GM12874 (cell line): ENCODE measurements at regions not wholly inside any gene's neighbourhood (a gene's known extent, or its start where the extent isn't known, plus 50 kb on each side); places are given as distances from the start of the nearest gene placed in this dataset.

Experiments used
- TF ChIP-seq, protein P1 (sequence below): IDR thresholded peaks from 2 replicates; pipeline ENCODE4 v1.5.1; 2011; ENCODE audit warnings: low read depth, mild to moderate bottlenecking, control low read depth, low read length, moderate library complexity; ENCODE audit not compliant: insufficient read depth

DNA sequence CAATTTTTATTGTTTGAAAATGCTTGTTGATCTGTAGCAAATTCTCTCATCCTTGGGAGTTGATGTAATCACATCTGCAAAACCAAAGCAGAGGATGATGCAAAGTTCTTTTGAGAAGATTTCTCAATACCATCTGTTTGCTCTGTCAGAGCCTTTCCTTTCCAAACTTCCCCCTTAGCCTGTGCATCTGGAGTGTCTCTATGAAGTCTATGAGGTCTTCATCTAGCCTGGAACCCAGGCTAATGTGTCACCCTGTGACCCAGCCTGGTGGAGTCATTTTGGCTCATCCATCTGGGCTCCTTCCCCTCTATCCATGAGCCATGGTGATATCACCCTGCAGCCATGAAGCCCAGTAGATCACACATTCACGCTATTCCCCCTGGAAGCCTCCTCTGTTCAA lies 123.2 kb upstream of the SLC7A14 start:
- TF ChIP-seq, protein P1, sequence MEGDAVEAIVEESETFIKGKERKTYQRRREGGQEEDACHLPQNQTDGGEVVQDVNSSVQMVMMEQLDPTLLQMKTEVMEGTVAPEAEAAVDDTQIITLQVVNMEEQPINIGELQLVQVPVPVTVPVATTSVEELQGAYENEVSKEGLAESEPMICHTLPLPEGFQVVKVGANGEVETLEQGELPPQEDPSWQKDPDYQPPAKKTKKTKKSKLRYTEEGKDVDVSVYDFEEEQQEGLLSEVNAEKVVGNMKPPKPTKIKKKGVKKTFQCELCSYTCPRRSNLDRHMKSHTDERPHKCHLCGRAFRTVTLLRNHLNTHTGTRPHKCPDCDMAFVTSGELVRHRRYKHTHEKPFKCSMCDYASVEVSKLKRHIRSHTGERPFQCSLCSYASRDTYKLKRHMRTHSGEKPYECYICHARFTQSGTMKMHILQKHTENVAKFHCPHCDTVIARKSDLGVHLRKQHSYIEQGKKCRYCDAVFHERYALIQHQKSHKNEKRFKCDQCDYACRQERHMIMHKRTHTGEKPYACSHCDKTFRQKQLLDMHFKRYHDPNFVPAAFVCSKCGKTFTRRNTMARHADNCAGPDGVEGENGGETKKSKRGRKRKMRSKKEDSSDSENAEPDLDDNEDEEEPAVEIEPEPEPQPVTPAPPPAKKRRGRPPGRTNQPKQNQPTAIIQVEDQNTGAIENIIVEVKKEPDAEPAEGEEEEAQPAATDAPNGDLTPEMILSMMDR: no peak

DNA sequence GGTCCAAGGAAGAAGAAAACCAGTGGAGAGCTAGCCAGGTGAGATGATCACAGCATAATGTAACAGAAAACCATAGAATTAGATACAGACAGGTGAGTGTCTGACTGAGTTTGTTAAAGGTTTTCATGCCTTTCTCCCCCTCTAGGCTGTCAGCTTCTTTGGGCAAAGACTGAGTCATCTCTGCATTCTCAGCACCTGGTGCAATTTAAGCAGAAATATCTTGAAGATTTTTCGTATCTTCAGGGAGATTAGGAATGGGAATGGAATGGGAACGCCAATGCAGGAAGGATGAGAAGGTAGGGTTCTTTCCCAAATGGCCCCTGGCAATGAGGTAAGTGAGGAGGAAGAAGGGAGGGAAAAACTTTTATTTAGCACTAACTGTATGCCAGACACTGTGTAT lies 122.0 kb upstream of the SLC7A14 start:
- TF ChIP-seq, protein P1: no peak

DNA sequence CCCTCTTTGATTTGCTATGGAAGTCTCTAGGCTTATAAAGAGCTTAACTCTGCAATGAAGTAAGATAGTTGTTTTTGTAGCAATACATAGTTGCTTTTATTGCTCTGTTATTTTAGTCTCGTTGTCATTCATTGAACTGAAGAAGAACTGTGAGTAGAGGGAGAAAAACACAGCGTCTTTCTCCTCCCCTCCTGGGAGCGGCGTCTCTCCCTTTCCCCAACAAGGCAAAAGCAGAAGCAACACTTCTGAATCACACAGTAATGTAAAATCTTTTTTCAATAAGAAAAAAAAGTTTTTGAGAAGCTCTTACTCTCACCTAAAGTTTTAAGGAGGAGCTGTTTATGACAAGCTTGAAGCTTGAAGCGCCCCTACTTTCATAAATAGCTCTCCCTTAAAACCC lies 119.3 kb upstream of the SLC7A14 start:
- TF ChIP-seq, protein P1: no peak

DNA sequence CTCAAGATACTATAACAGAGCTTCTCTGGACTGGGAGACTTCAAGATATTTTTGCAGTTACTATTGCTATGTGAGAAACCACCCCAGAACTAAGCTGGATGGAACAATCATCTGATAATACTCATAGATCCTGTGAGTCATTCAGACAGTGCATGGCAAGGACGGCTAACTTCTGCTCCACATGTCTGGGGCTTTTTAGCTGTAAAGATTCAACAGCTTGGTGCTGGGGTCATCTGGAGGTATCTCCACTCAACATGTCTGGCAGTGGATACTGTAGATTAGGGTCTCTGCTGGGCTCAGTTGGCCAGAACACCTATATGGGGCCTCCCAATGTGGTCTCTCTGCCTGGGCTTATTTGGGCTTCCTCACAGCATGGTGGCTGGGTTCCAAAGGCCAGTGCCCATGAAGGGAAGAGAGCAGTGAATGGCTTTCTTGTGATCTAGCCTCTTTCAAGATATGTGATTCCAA lies 117.3 kb upstream of the SLC7A14 start:
- TF ChIP-seq, protein P1: no peak

DNA sequence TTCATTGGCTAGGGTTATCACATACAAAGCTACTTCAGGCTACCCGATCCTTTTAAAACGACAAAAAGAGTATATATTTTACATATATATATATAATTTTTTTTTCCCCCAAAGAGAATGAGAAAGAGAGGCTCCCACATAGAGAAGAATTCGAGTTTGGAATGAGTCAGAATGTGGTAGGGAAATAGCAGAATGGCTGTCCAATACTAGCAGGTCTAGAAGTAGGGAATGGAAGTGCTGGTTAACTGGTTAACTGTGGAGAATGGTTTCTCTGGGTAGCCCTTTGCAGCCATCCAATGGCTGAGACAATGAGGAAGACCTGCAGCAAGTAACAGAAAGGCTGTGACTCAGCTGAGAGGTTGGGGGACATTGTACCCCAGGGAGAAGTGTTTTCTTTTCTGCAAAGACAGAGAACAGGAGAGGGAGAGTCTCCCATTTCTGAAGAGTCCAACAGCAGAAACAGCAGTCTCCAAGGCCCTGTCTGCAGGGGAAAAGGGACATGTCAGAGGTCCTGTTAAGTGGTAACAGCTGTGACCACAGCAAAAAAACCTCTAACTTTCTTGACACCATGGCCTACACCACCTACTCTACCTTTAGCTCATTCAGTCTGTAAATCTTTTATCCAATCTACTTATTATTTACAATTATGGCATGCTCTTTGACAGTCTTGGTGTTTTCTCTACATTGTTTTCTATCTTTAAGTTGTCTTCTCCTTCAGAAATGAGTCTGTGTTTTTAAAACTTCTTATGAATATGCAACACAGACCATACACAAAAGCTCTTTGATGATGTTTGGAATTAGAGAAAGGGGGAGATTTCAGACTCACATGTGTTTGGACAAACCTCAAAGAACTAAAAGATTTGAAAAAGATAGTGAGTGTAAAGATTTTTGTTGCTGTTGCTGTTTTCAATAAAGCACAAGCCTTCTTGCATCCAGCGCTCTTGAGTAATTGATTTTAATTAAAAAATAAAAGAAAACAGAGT lies 116.1 kb upstream of the SLC7A14 start:
- TF ChIP-seq, protein P1: no peak

DNA sequence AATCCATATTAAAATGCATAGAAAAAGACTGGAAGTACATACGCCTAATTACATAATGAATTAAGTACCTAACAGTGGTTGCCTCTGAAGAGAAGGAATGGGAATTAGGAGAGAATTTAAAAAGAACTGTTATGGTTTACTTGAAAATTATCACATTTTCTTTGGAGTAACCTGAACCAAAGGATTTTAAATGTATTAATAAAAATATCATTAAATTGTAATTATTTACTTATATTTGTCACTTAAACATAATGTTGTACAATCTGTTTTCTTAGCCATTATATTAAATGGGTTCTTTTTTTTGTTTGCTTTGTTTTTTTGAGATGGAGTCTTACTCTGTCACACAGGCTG lies 114.2 kb upstream of the SLC7A14 start:
- TF ChIP-seq, protein P1: no peak

DNA sequence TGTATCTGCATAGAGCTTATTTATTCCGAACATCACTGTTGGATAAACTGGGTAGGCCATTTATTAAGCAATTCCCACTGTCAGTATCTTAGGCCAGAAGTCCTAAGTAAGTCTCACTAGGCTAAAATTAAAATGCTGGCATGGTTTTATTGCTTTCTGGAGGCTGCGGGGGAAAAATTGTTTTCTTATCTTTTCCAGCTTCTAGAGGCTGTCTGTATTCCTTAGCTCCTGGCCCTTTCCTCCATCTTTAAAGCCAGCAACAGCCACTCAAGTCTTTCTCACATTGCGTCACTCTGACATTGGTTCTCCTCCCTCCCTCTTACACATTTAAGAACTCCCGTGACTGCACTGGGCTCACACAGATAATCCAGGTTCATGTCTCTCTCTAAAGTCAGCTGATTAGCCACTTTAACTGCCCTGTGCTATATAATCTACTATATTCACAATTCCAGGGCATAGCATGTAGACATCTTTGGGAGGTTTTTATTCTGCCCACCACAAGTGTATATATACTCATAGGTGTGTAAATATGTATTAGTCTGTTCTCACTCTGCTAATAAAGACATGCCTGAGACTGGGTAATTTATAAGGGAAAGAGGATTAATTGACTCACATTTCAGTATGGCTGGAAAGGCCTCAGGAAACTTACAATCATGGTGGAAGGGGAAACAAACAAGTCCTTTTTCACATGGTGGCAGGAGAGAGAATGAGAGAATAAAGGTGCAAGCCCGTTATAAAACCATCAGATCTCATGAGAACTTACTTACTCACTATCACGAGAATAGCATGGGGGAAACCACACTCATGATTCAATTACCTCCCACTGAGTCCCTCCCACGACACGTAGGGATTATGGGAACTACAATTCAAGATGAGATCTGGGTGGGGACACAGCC lies 113.5 kb upstream of the SLC7A14 start:
- TF ChIP-seq, protein P1: no peak
